Globus pallidus (tissue), 1 donor: ENCODE measurements at regions not wholly inside any gene's neighbourhood (a gene's known extent, or its start where the extent isn't known, plus 50 kb on each side); places are given as distances from the start of the nearest gene placed in this dataset.

ENCODE experiments used
- DNase-seq: peaks from one replicate; pipeline ENCODE4 v3.0.0-alpha.2; 2015; ENCODE audit warnings: low spot score

GRCh38 chr10:60728056-60728455 lies 50.2 kb upstream of the CDK1 start:
- no peak for DNase-seq

GRCh38 chr10:60726257-60726656 lies 52.0 kb upstream of the CDK1 start:
- no peak for DNase-seq

GRCh38 chr10:60722623-60723022 lies 55.7 kb upstream of the CDK1 start:
- no peak for DNase-seq

GRCh38 chr10:60719721-60720120 lies 58.6 kb upstream of the CDK1 start:
- no peak for DNase-seq

- no peak for DNase-seq
Observed at GRCh38 chr10:60718886-60719285, 59.4 kb upstream of the CDK1 start.

GRCh38 chr10:60717852-60718251 lies 60.4 kb upstream of the CDK1 start:
- DNase-seq: no peak

GRCh38 chr10:60714233-60714632 lies 64.0 kb upstream of the CDK1 start:
- DNase-seq: no peak

- no peak for DNase-seq
Observed at GRCh38 chr10:60711496-60711895, 66.8 kb upstream of the CDK1 start.

GRCh38 chr10:60710041-60710440 lies 68.2 kb upstream of the CDK1 start:
- DNase-seq: no peak

GRCh38 chr10:60708666-60709065 lies 69.6 kb upstream of the CDK1 start:
- DNase-seq: no peak

GRCh38 chr10:60707841-60708240 lies 70.4 kb upstream of the CDK1 start:
- no peak for DNase-seq

GRCh38 chr10:60706146-60706545 lies 72.1 kb upstream of the CDK1 start:
- DNase-seq: no peak

- no peak for DNase-seq
Observed at GRCh38 chr10:60705376-60705775, 72.9 kb upstream of the CDK1 start.

- no peak for DNase-seq
Observed at GRCh38 chr10:60704471-60704870, 73.8 kb upstream of the CDK1 start.

- DNase-seq: no peak
Observed at GRCh38 chr10:60703266-60704041, 74.8 kb upstream of the CDK1 start.

GRCh38 chr10:60687679-60688078 lies 90.6 kb upstream of the CDK1 start:
- DNase-seq: no peak

- DNase-seq: no peak
Observed at GRCh38 chr10:60684091-60684490, 94.2 kb upstream of the CDK1 start.

- no peak for DNase-seq
Observed at GRCh38 chr10:60681103-60681502, 97.2 kb upstream of the CDK1 start.

- DNase-seq: no peak
Observed at GRCh38 chr10:60679388-60679990, 98.8 kb upstream of the CDK1 start.

- no peak for DNase-seq
Observed at GRCh38 chr10:60678978-60679377, 99.3 kb upstream of the CDK1 start.

- no peak for DNase-seq
Observed at GRCh38 chr10:60677531-60678129, 100.6 kb upstream of the CDK1 start.

GRCh38 chr10:60675236-60675635 lies 103.0 kb upstream of the CDK1 start:
- no peak for DNase-seq

GRCh38 chr10:60669501-60669900 lies 108.8 kb upstream of the CDK1 start:
- DNase-seq: no peak

- DNase-seq: no peak
Observed at GRCh38 chr10:60666221-60666620, 112.1 kb upstream of the CDK1 start.
